Adrenal gland (tissue), 9 donors: ENCODE measurements at regions not wholly inside any gene's neighbourhood (a gene's known extent, or its start where the extent isn't known, plus 50 kb on each side); places are given as distances from the start of the nearest gene placed in this dataset.

Experiments used
- DNase-seq, 7 donors: peaks; one replicate each; pipeline ENCODE4 v3.0.0-alpha.2; 2019 to 2020
- H3K27ac ChIP-seq, 5 donors: fragments of 200-600 bp; sonication (generic) in 4 of 5; 1 replicate in 3 of 5; 2 replicates in 2 of 5; pipeline versions ENCODE4 v1.5.1 to v1.8.0; 2016 to 2020; ENCODE audit warnings: mild to moderate bottlenecking in 1 of 5
- H3K27me3 ChIP-seq: fragments of 200-600 bp; 2 replicates; pipeline ENCODE4 v1.8.0; 2021
- H3K36me3 ChIP-seq, 2 donors: fragments of 200-600 bp; replicated peaks in 1 of 2; 1 replicate in 1 of 2; 2 replicates in 1 of 2; pipeline versions ENCODE4 v1.5.1 to v1.8.0; 2018 to 2022
- H3K4me1 ChIP-seq, 2 donors: fragments of 200-600 bp; replicated peaks in 1 of 2; 1 replicate in 1 of 2; 2 replicates in 1 of 2; pipeline versions ENCODE4 v1.5.1 to v1.8.0; 2018 to 2021
- H3K4me3 ChIP-seq, 4 donors: fragments of 200-600 bp; sonication (generic) in 3 of 4; one replicate each; pipeline ENCODE4 v1.5.1; 2016 to 2018
- H3K9me3 ChIP-seq, 3 donors: fragments of 200-600 bp; sonication (generic) in 1 of 3; replicated peaks in 1 of 3; 1 replicate in 2 of 3; 2 replicates in 1 of 3; pipeline versions ENCODE4 v1.5.1 to v1.8.0; 2016 to 2021
- CTCF ChIP-seq, 6 experiments: fragments of 450-650 bp in 4 of 6; fragments of 200-600 bp in 2 of 6; sonication (generic) in 1 of 6; IDR thresholded peaks; 1 replicate in 5 of 6; 2 replicates in 1 of 6; pipeline versions ENCODE4 v1.5.1 to v1.8.0; 2016 to 2021; ENCODE audit warnings: antibody characterized with exemption in 6 of 6, mild to moderate bottlenecking in 2 of 6, moderate library complexity in 1 of 6
- POLR2A ChIP-seq, 2 donors: fragments of 450-650 bp; IDR thresholded peaks; one replicate each; pipeline ENCODE4 v1.6.1; 2017; ENCODE audit warnings: antibody characterized with exemption in 2 of 2, mild to moderate bottlenecking in 2 of 2, moderate library complexity in 1 of 2
- WGBS, 4 donors: extraction: QIAGEN DNeasy Blood & Tissue Kit in 2 of 4; methylation state at CpG; one replicate each; pipeline versions ENCODE4 v1.1.5 to v1.1.7; 2013 to 2017; 5-methylcytosine and 5-hydroxymethylcytosine counted together
- intact Hi-C, 2 donors: fragments of 100-400 bp; cut with DNase I; formaldehyde crosslinking; loops; one replicate each; pipeline versions ENCODE4 v1.14.1 to v1.15.0; 2022 to 2023
- donor health status: healthy with polysubstance abuse.
- donor health status: Bipolar disorder and iron deficiency.
- donor health status: DM: yes; HTN: yes; CAD: no.
- donor health status: DM: no; HTN: no; CAD: no.
- donor health status: DM: no; HTN: no; CAD: no.

GRCh38 chr11:37134637-37135036 lies 536.6 kb upstream of the RAG2 start:
- Histone ChIP-seq H3K27ac (no peak overlapping the region), H3K36me3 (no peaks in the 10 kb centered on the region), H3K9me3 (no peaks in the 10 kb centered on the region), H3K4me1 (no peaks in the 10 kb centered on the region), H3K27me3 (no peaks in the 10 kb centered on the region), H3K4me3 (no peak overlapping the region)
- no peak for TF ChIP-seq CTCF (IDR thresholded peaks at IDR 0.05)
- TF ChIP-seq POLR2A (IDR thresholded peaks at IDR 0.05): no peak
- WGBS, 4 donors: 34 to 74% (median 57%) methylated on average over 2 of the region's 2 CpGs
- intact Hi-C loops: no loop called here
- DNase-seq: no peak

GRCh38 chr11:37124384-37124783 lies 526.3 kb upstream of the RAG2 start:
- H3K9me3 ChIP-seq: no peaks in the 10 kb centered on the region
- no peaks in the 10 kb centered on the region for H3K27me3 ChIP-seq
- H3K27ac ChIP-seq: no peak overlapping the region
- no peak for DNase-seq
- H3K36me3 ChIP-seq: no peaks in the 10 kb centered on the region
- WGBS, 4 donors: 44 to 63% (median 46%) methylated on average over 2 of the region's 2 CpGs
- no peaks in the 10 kb centered on the region for H3K4me1 ChIP-seq
- TF ChIP-seq CTCF (IDR thresholded peaks at IDR 0.05): no peak
- TF ChIP-seq POLR2A (IDR thresholded peaks at IDR 0.05): no peak
- intact Hi-C loops: no loop called here
- no peak overlapping the region for H3K4me3 ChIP-seq

- H3K27ac ChIP-seq: no peak overlapping the region
- intact Hi-C loops: no loop called here
- H3K4me3 ChIP-seq: no peak overlapping the region
- no peaks in the 10 kb centered on the region for H3K27me3 ChIP-seq
- H3K9me3 ChIP-seq: no peaks in the 10 kb centered on the region
- no peak for TF ChIP-seq POLR2A (IDR thresholded peaks at IDR 0.05)
- TF ChIP-seq CTCF (IDR thresholded peaks at IDR 0.05): no peak
- no peak for DNase-seq
- H3K36me3 ChIP-seq: no peaks in the 10 kb centered on the region
- H3K4me1 ChIP-seq: no peaks in the 10 kb centered on the region
Measured at GRCh38 chr11:37115963-37116362, 517.9 kb upstream of the RAG2 start.

- H3K27ac ChIP-seq: no peak overlapping the region
- H3K4me3 ChIP-seq: no peak overlapping the region
- 71 to 73% (median 72%) methylated on average over 4 of the region's 4 CpGs for WGBS, 4 donors
- no peaks in the 10 kb centered on the region for H3K4me1 ChIP-seq
- no peaks in the 10 kb centered on the region for H3K27me3 ChIP-seq
- H3K36me3 ChIP-seq: no peaks in the 10 kb centered on the region
- no peaks in the 10 kb centered on the region for H3K9me3 ChIP-seq
- intact Hi-C loops: no loop called here
- TF ChIP-seq CTCF (IDR thresholded peaks at IDR 0.05) (no peak), POLR2A (IDR thresholded peaks at IDR 0.05) (no peak)
- DNase-seq: peak in 1 of 7 donors; percentile 52
Measured at GRCh38 chr11:37110385-37110784, 512.3 kb upstream of the RAG2 start.

- no peak overlapping the region for H3K4me3 ChIP-seq
- no peaks in the 10 kb centered on the region for H3K27me3 ChIP-seq
- DNase-seq: no peak
- no peaks in the 10 kb centered on the region for H3K9me3 ChIP-seq
- no peaks in the 10 kb centered on the region for H3K4me1 ChIP-seq
- intact Hi-C loops: no loop called here
- TF ChIP-seq CTCF (IDR thresholded peaks at IDR 0.05) (no peak), POLR2A (IDR thresholded peaks at IDR 0.05) (no peak)
- no peaks in the 10 kb centered on the region for H3K36me3 ChIP-seq
- H3K27ac ChIP-seq: no peak overlapping the region
Measured at GRCh38 chr11:37109286-37109585, 511.2 kb upstream of the RAG2 start.
